ENCODE measurements at regions not wholly inside any gene's neighbourhood (a gene's known extent, or its start where the extent isn't known, plus 50 kb on each side); places are given as distances from the start of the nearest gene placed in this dataset.

GRCh38 chrX:35728481-35728880 lies 69.7 kb upstream of the MAGEB16 start:
- DNase-seq (ENCODE audit: insufficient read length): no peak
- TF ChIP-seq TAF1 (IDR thresholded peaks at IDR 0.05; ENCODE audit: borderline replicate concordance, low read depth, low read length): no peak
- TF ChIP-seq POLR2AphosphoS5 (IDR thresholded peaks at IDR 0.05; ENCODE audit: low read depth, low read length): no peak
- TF ChIP-seq POLR2A (IDR thresholded peaks at IDR 0.05; ENCODE audit: low read depth, low read length): no peak
- FAIRE-seq: no peak

- TF ChIP-seq POLR2AphosphoS5 (IDR thresholded peaks at IDR 0.05; ENCODE audit: low read depth, low read length) (no peak), POLR2A (IDR thresholded peaks at IDR 0.05; ENCODE audit: low read depth, low read length) (no peak), TAF1 (IDR thresholded peaks at IDR 0.05; ENCODE audit: borderline replicate concordance, low read depth, low read length) (no peak)
- DNase-seq (ENCODE audit: insufficient read length) (no peak), FAIRE-seq (no peak)
These were observed 64.3 kb upstream of the MAGEB16 start for GRCh38 chrX:35733879-35734278.

- no peak for FAIRE-seq
- no peak for TF ChIP-seq TAF1 (IDR thresholded peaks at IDR 0.05; ENCODE audit: borderline replicate concordance, low read depth, low read length)
- no peak for TF ChIP-seq POLR2A (IDR thresholded peaks at IDR 0.05; ENCODE audit: low read depth, low read length)
- TF ChIP-seq POLR2AphosphoS5 (IDR thresholded peaks at IDR 0.05; ENCODE audit: low read depth, low read length): no peak
These were observed 57.0 kb upstream of the MAGEB16 start for GRCh38 chrX:35741142-35741541.

GRCh38 chrX:35743331-35743730 lies 54.8 kb upstream of the MAGEB16 start:
- no peak for DNase-seq (ENCODE audit: insufficient read length)
- TF ChIP-seq TAF1 (IDR thresholded peaks at IDR 0.05; ENCODE audit: borderline replicate concordance, low read depth, low read length) (no peak), POLR2AphosphoS5 (IDR thresholded peaks at IDR 0.05; ENCODE audit: low read depth, low read length) (no peak), POLR2A (IDR thresholded peaks at IDR 0.05; ENCODE audit: low read depth, low read length) (no peak)

More at GRCh38 chrX:35741142-35741541, 57.0 kb upstream of the MAGEB16 start:
- DNase-seq (ENCODE audit: insufficient read length): no peak

More at GRCh38 chrX:35743331-35743730, 54.8 kb upstream of the MAGEB16 start:
- no peak for FAIRE-seq
